Fibroblast of pulmonary artery (primary cell): ENCODE measurements at regions not wholly inside any gene's neighbourhood (a gene's known extent, or its start where the extent isn't known, plus 50 kb on each side); places are given as distances from the start of the nearest gene placed in this dataset.

ENCODE experiments used
- DNase-seq: peaks from one replicate; pipeline ENCODE4 v3.0.0-alpha.2; 2010; ENCODE audit warnings: low read depth
- H3K4me3 ChIP-seq: replicated peaks from 2 replicates; pipeline ENCODE4 v1.5.1; 2011; ENCODE audit warnings: low read depth, mild to moderate bottlenecking, control low read depth, low read length, moderate library complexity
- CTCF ChIP-seq: IDR thresholded peaks from 2 replicates; pipeline ENCODE4 v1.5.1; 2011; ENCODE audit warnings: mild to moderate bottlenecking, control low read depth, low read length, inconsistent platforms; ENCODE audit errors: missing control alignments

- TF ChIP-seq CTCF, result no peak
- no peak for DNase-seq
- H3K4me3 ChIP-seq, result no peak overlapping the region
These were observed 139.8 kb downstream of the SOX4 start for GRCh38 chr6:21733311-21733710.

GRCh38 chr6:21734204-21734603, 140.7 kb downstream of the SOX4 start:
- TF ChIP-seq CTCF, result no peak
- no peak overlapping the region for H3K4me3 ChIP-seq
- no peak for DNase-seq

GRCh38 chr6:21738180-21739094, 144.9 kb downstream of the SOX4 start:
- DNase-seq, result no peak
- no peak for TF ChIP-seq CTCF

GRCh38 chr6:21739241-21739640, 145.7 kb downstream of the SOX4 start:
- no peak for DNase-seq
- TF ChIP-seq CTCF, result no peak
- no peak overlapping the region for H3K4me3 ChIP-seq

More at GRCh38 chr6:21738180-21739094, 144.9 kb downstream of the SOX4 start:
- H3K4me3 ChIP-seq, result no peak overlapping the region

- no peak overlapping the region for H3K4me3 ChIP-seq
- no peak for DNase-seq
- no peak for TF ChIP-seq CTCF
These were observed 146.3 kb downstream of the SOX4 start for GRCh38 chr6:21739838-21740237.

- no peak for TF ChIP-seq CTCF
- peak; percentile 51 for DNase-seq
These were observed 147.0 kb downstream of the SOX4 start for GRCh38 chr6:21740376-21741124.

More at GRCh38 chr6:21740376-21741124, 147.0 kb downstream of the SOX4 start:
- H3K4me3 ChIP-seq, result no peak overlapping the region
